ENCODE measurements at regions not wholly inside any gene's neighbourhood (a gene's known extent, or its start where the extent isn't known, plus 50 kb on each side); places are given as distances from the start of the nearest gene placed in this dataset.
"Not testable (repeated sequence)": the region's sequence is repeated elsewhere in the genome, so short reads cannot be mapped to it uniquely, and the experiment has no call there.

- H3K9ac ChIP-seq (ENCODE audit: low read depth, low read length); H3K4me1 ChIP-seq (ENCODE audit: control insufficient read depth, insufficient read depth, low read length); H3K9me3 ChIP-seq (ENCODE audit: control insufficient read depth, insufficient read depth, low read length); H3K4me3 ChIP-seq (ENCODE audit: low read depth, low read length); H3K36me3 ChIP-seq (ENCODE audit: control insufficient read depth, insufficient read depth, low read length); H3K27me3 ChIP-seq (ENCODE audit: control insufficient read depth, insufficient read depth, low read length): not testable (repeated sequence)
Measured at GRCh38 chr4:189810318-189811181, 130.1 kb upstream of the FRG1 start.

- H3K36me3 ChIP-seq (ENCODE audit: control insufficient read depth, insufficient read depth, low read length), result no peaks in the 10 kb centered on the region
- no peaks in the 10 kb centered on the region for H3K4me1 ChIP-seq (ENCODE audit: control insufficient read depth, insufficient read depth, low read length)
- no peak overlapping the region for H3K9ac ChIP-seq (ENCODE audit: low read depth, low read length)
- H3K4me3 ChIP-seq (ENCODE audit: low read depth, low read length), result no peak overlapping the region
- no peaks in the 10 kb centered on the region for H3K9me3 ChIP-seq (ENCODE audit: control insufficient read depth, insufficient read depth, low read length)
- no peaks in the 10 kb centered on the region for H3K27me3 ChIP-seq (ENCODE audit: control insufficient read depth, insufficient read depth, low read length)
Measured at GRCh38 chr4:189815404-189816192, 125.1 kb upstream of the FRG1 start.

- peaks cover 4% of the 10 kb centered on the region for H3K4me1 ChIP-seq (ENCODE audit: control insufficient read depth, insufficient read depth, low read length)
- no peaks in the 10 kb centered on the region for H3K9me3 ChIP-seq (ENCODE audit: control insufficient read depth, insufficient read depth, low read length)
- H3K9ac ChIP-seq (ENCODE audit: low read depth, low read length), result no peak overlapping the region
- H3K27me3 ChIP-seq (ENCODE audit: control insufficient read depth, insufficient read depth, low read length), result no peaks in the 10 kb centered on the region
- no peaks in the 10 kb centered on the region for H3K36me3 ChIP-seq (ENCODE audit: control insufficient read depth, insufficient read depth, low read length)
- H3K4me3 ChIP-seq (ENCODE audit: low read depth, low read length), result no peak overlapping the region
Measured at GRCh38 chr4:189822326-189822725, 118.3 kb upstream of the FRG1 start.

- Histone ChIP-seq H3K27me3 (ENCODE audit: control insufficient read depth, insufficient read depth, low read length) (no peaks in the 10 kb centered on the region), H3K9ac (ENCODE audit: low read depth, low read length) (no peak overlapping the region), H3K9me3 (ENCODE audit: control insufficient read depth, insufficient read depth, low read length) (no peaks in the 10 kb centered on the region), H3K4me3 (ENCODE audit: low read depth, low read length) (no peak overlapping the region), H3K36me3 (ENCODE audit: control insufficient read depth, insufficient read depth, low read length) (no peaks in the 10 kb centered on the region), H3K4me1 (ENCODE audit: control insufficient read depth, insufficient read depth, low read length) (peaks cover 4% of the 10 kb centered on the region)
Measured at GRCh38 chr4:189823591-189823990, 117.1 kb upstream of the FRG1 start.

- Histone ChIP-seq H3K4me3 (ENCODE audit: low read depth, low read length) (no peak overlapping the region), H3K4me1 (ENCODE audit: control insufficient read depth, insufficient read depth, low read length) (peaks cover 4% of the 10 kb centered on the region), H3K9me3 (ENCODE audit: control insufficient read depth, insufficient read depth, low read length) (no peaks in the 10 kb centered on the region), H3K27me3 (ENCODE audit: control insufficient read depth, insufficient read depth, low read length) (no peaks in the 10 kb centered on the region), H3K9ac (ENCODE audit: low read depth, low read length) (no peak overlapping the region), H3K36me3 (ENCODE audit: control insufficient read depth, insufficient read depth, low read length) (no peaks in the 10 kb centered on the region)
Measured at GRCh38 chr4:189825466-189825865, 115.2 kb upstream of the FRG1 start.

GRCh38 chr4:189826657-189827056 lies 114.0 kb upstream of the FRG1 start:
- H3K4me1 ChIP-seq (ENCODE audit: control insufficient read depth, insufficient read depth, low read length), result peaks cover 4% of the 10 kb centered on the region
- no peak overlapping the region for H3K9ac ChIP-seq (ENCODE audit: low read depth, low read length)
- no peaks in the 10 kb centered on the region for H3K9me3 ChIP-seq (ENCODE audit: control insufficient read depth, insufficient read depth, low read length)
- H3K36me3 ChIP-seq (ENCODE audit: control insufficient read depth, insufficient read depth, low read length), result no peaks in the 10 kb centered on the region
- no peak overlapping the region for H3K4me3 ChIP-seq (ENCODE audit: low read depth, low read length)
- no peaks in the 10 kb centered on the region for H3K27me3 ChIP-seq (ENCODE audit: control insufficient read depth, insufficient read depth, low read length)

GRCh38 chr4:189828081-189828697 lies 112.5 kb upstream of the FRG1 start:
- no peaks in the 10 kb centered on the region for H3K9me3 ChIP-seq (ENCODE audit: control insufficient read depth, insufficient read depth, low read length)
- peaks cover 4% of the 10 kb centered on the region for H3K4me1 ChIP-seq (ENCODE audit: control insufficient read depth, insufficient read depth, low read length)
- no peak overlapping the region for H3K9ac ChIP-seq (ENCODE audit: low read depth, low read length)
- no peak overlapping the region for H3K4me3 ChIP-seq (ENCODE audit: low read depth, low read length)
- no peaks in the 10 kb centered on the region for H3K36me3 ChIP-seq (ENCODE audit: control insufficient read depth, insufficient read depth, low read length)
- H3K27me3 ChIP-seq (ENCODE audit: control insufficient read depth, insufficient read depth, low read length), result no peaks in the 10 kb centered on the region

GRCh38 chr4:189832528-189832927 lies 108.1 kb upstream of the FRG1 start:
- Histone ChIP-seq H3K9me3 (ENCODE audit: control insufficient read depth, insufficient read depth, low read length) (no peaks in the 10 kb centered on the region), H3K9ac (ENCODE audit: low read depth, low read length) (no peak overlapping the region), H3K4me1 (ENCODE audit: control insufficient read depth, insufficient read depth, low read length) (no peaks in the 10 kb centered on the region), H3K36me3 (ENCODE audit: control insufficient read depth, insufficient read depth, low read length) (no peaks in the 10 kb centered on the region), H3K4me3 (ENCODE audit: low read depth, low read length) (no peak overlapping the region), H3K27me3 (ENCODE audit: control insufficient read depth, insufficient read depth, low read length) (no peaks in the 10 kb centered on the region)

GRCh38 chr4:189834616-189835015 lies 106.1 kb upstream of the FRG1 start:
- H3K9ac ChIP-seq (ENCODE audit: low read depth, low read length), result no peak overlapping the region

GRCh38 chr4:189835505-189835904 lies 105.2 kb upstream of the FRG1 start:
- Histone ChIP-seq H3K36me3 (ENCODE audit: control insufficient read depth, insufficient read depth, low read length) (no peaks in the 10 kb centered on the region), H3K4me3 (ENCODE audit: low read depth, low read length) (no peak overlapping the region), H3K9me3 (ENCODE audit: control insufficient read depth, insufficient read depth, low read length) (no peaks in the 10 kb centered on the region), H3K9ac (ENCODE audit: low read depth, low read length) (no peak overlapping the region), H3K4me1 (ENCODE audit: control insufficient read depth, insufficient read depth, low read length) (no peaks in the 10 kb centered on the region), H3K27me3 (ENCODE audit: control insufficient read depth, insufficient read depth, low read length) (no peaks in the 10 kb centered on the region)

More at GRCh38 chr4:189834616-189835015, 106.1 kb upstream of the FRG1 start:
- Histone ChIP-seq H3K9me3 (ENCODE audit: control insufficient read depth, insufficient read depth, low read length) (no peaks in the 10 kb centered on the region), H3K36me3 (ENCODE audit: control insufficient read depth, insufficient read depth, low read length) (no peaks in the 10 kb centered on the region), H3K4me1 (ENCODE audit: control insufficient read depth, insufficient read depth, low read length) (no peaks in the 10 kb centered on the region), H3K4me3 (ENCODE audit: low read depth, low read length) (no peak overlapping the region), H3K27me3 (ENCODE audit: control insufficient read depth, insufficient read depth, low read length) (no peaks in the 10 kb centered on the region)

GRCh38 chr4:189837471-189837870 lies 103.2 kb upstream of the FRG1 start:
- Histone ChIP-seq H3K9me3 (ENCODE audit: control insufficient read depth, insufficient read depth, low read length) (no peaks in the 10 kb centered on the region), H3K4me1 (ENCODE audit: control insufficient read depth, insufficient read depth, low read length) (no peaks in the 10 kb centered on the region), H3K27me3 (ENCODE audit: control insufficient read depth, insufficient read depth, low read length) (no peaks in the 10 kb centered on the region), H3K36me3 (ENCODE audit: control insufficient read depth, insufficient read depth, low read length) (no peaks in the 10 kb centered on the region), H3K4me3 (ENCODE audit: low read depth, low read length) (no peak overlapping the region), H3K9ac (ENCODE audit: low read depth, low read length) (no peak overlapping the region)

Measured in iPS-15b (cell line).